OCI-LY1 (cell line): ENCODE measurements at regions not wholly inside any gene's neighbourhood (a gene's known extent, or its start where the extent isn't known, plus 50 kb on each side); places are given as distances from the start of the nearest gene placed in this dataset.

Experiments used
- H2AFZ ChIP-seq: fragments of 200-600 bp; sonication (generic), shearing (Covaris generic); 2 replicates; pipeline ENCODE4 v1.6.0; 2014; ENCODE audit warnings: antibody characterized with exemption, mild to moderate bottlenecking, low read length
- H3F3A ChIP-seq: fragments of 200-600 bp; sonication (generic), shearing (Covaris generic); 2 replicates; pipeline ENCODE4 v1.6.0; 2014; ENCODE audit warnings: mild to moderate bottlenecking, antibody characterized with exemption, low read length, moderate library complexity; ENCODE audit not compliant: insufficient read depth
- H3K27ac ChIP-seq: fragments of 200-600 bp; sonication (generic); 2 replicates; pipeline ENCODE4 v1.5.1; 2014; ENCODE audit warnings: low read length, mixed run types, mild to moderate bottlenecking, low read depth; ENCODE audit not compliant: poor library complexity, severe bottlenecking
- H3K27me3 ChIP-seq: fragments of 200-600 bp; sonication (generic); 2 replicates; pipeline ENCODE4 v1.6.0; 2014; ENCODE audit warnings: antibody characterized with exemption, mild to moderate bottlenecking, low read length, moderate library complexity; ENCODE audit not compliant: insufficient read depth
- H3K36me3 ChIP-seq: fragments of 200-600 bp; sonication (generic); 2 replicates; pipeline ENCODE4 v1.6.1; 2014; ENCODE audit warnings: mild to moderate bottlenecking, antibody characterized with exemption, low read length, moderate library complexity, mixed read lengths; ENCODE audit not compliant: insufficient read depth
- H3K4me1 ChIP-seq: fragments of 200-600 bp; sonication (generic); 2 replicates; pipeline ENCODE4 v1.5.1; 2014; ENCODE audit warnings: mild to moderate bottlenecking, low read length, moderate library complexity; ENCODE audit not compliant: insufficient read depth, severe bottlenecking
- H3K4me2 ChIP-seq: fragments of 200-600 bp; sonication (generic), shearing (Covaris generic); 2 replicates; pipeline ENCODE4 v1.6.1; 2014; ENCODE audit warnings: low read length
- H3K4me3 ChIP-seq: fragments of 200-600 bp; sonication (generic); 2 replicates; pipeline ENCODE4 v1.5.1; 2014; ENCODE audit warnings: low read length, low read depth, mild to moderate bottlenecking, mixed read lengths; ENCODE audit not compliant: poor library complexity, severe bottlenecking
- H3K79me2 ChIP-seq: fragments of 200-600 bp; shearing (Covaris generic); 2 replicates; pipeline ENCODE4 v1.6.1; 2016; ENCODE audit warnings: mixed run types, low read length, mixed read lengths; ENCODE audit not compliant: insufficient read depth
- H3K9ac ChIP-seq: fragments of 200-600 bp; sonication (generic), shearing (Covaris generic); 2 replicates; pipeline ENCODE4 v1.6.1; 2014; ENCODE audit warnings: mild to moderate bottlenecking, low read length, mixed read lengths
- H3K9me2 ChIP-seq: fragments of 200-600 bp; sonication (generic), shearing (Covaris generic); 2 replicates; pipeline ENCODE4 v1.6.1; 2014; ENCODE audit warnings: low read depth, mild to moderate bottlenecking, low read length, mixed read lengths
- H3K9me3 ChIP-seq: fragments of 200-600 bp; shearing (Covaris generic); 2 replicates; pipeline ENCODE4 v1.6.1; 2014; ENCODE audit warnings: low read length, mixed read lengths
- H4K20me1 ChIP-seq: fragments of 200-600 bp; sonication (generic), shearing (Covaris generic); 2 replicates; pipeline ENCODE4 v1.6.0; 2016; ENCODE audit warnings: mild to moderate bottlenecking, low read length; ENCODE audit not compliant: insufficient read depth
- CTCF ChIP-seq: fragments of 200-600 bp; sonication (generic), shearing (Covaris generic); IDR thresholded peaks from 2 replicates; pipeline ENCODE4 v1.5.1; 2017; ENCODE audit warnings: mild to moderate bottlenecking, antibody characterized with exemption, low read length, moderate library complexity, mixed read lengths
- EZH2 ChIP-seq: fragments of 200-600 bp; sonication (generic), shearing (Covaris generic); IDR thresholded peaks from 2 replicates; pipeline ENCODE4 v1.8.0; 2017; ENCODE audit warnings: borderline replicate concordance, mixed run types, mild to moderate bottlenecking, antibody characterized with exemption, low read length, moderate library complexity, mixed read lengths

- Histone ChIP-seq H4K20me1 (no peaks in the 10 kb centered on the region), H3K9me2 (no peaks in the 10 kb centered on the region), H3K9me3 (no peaks in the 10 kb centered on the region), H3K4me2 (no peak overlapping the region), H3K4me1 (no peaks in the 10 kb centered on the region), H3K36me3 (no peaks in the 10 kb centered on the region), H3K9ac (no peak overlapping the region), H2AFZ (no peak overlapping the region), H3K27me3 (no peaks in the 10 kb centered on the region), H3K27ac (no peak overlapping the region), H3F3A (no peaks in the 10 kb centered on the region), H3K79me2 (no peaks in the 10 kb centered on the region), H3K4me3 (no peak overlapping the region)
- TF ChIP-seq EZH2 = no peak
- no peak for TF ChIP-seq CTCF
Observed at GRCh38 chr3:72120039-72120438, 335.1 kb upstream of the PROK2 start.

- Histone ChIP-seq H3K4me3 (no peak overlapping the region), H3F3A (no peaks in the 10 kb centered on the region), H3K4me2 (no peak overlapping the region), H4K20me1 (no peaks in the 10 kb centered on the region), H3K27me3 (no peaks in the 10 kb centered on the region), H2AFZ (no peak overlapping the region), H3K9ac (no peak overlapping the region), H3K27ac (no peak overlapping the region), H3K79me2 (no peaks in the 10 kb centered on the region), H3K4me1 (no peaks in the 10 kb centered on the region), H3K36me3 (no peaks in the 10 kb centered on the region), H3K9me2 (no peaks in the 10 kb centered on the region), H3K9me3 (no peaks in the 10 kb centered on the region)
- TF ChIP-seq CTCF = no peak
Observed at GRCh38 chr3:72118628-72119027, 333.7 kb upstream of the PROK2 start.

- TF ChIP-seq EZH2 (no peak), CTCF (no peak)
- Histone ChIP-seq H3K9me2 (no peaks in the 10 kb centered on the region), H3K4me2 (no peak overlapping the region)
Observed at GRCh38 chr3:72116226-72116625, 331.3 kb upstream of the PROK2 start.

More at GRCh38 chr3:72116226-72116625, 331.3 kb upstream of the PROK2 start:
- H2AFZ ChIP-seq = no peak overlapping the region
- no peaks in the 10 kb centered on the region for H3K4me1 ChIP-seq
- H3K27ac ChIP-seq = no peak overlapping the region
- H3K36me3 ChIP-seq = no peaks in the 10 kb centered on the region
- no peak overlapping the region for H3K9ac ChIP-seq
- no peaks in the 10 kb centered on the region for H3K9me3 ChIP-seq
- H3F3A ChIP-seq = no peaks in the 10 kb centered on the region
- H3K79me2 ChIP-seq = no peaks in the 10 kb centered on the region
- no peaks in the 10 kb centered on the region for H3K27me3 ChIP-seq
- no peaks in the 10 kb centered on the region for H4K20me1 ChIP-seq
- no peak overlapping the region for H3K4me3 ChIP-seq
